HEK293 (cell line): ENCODE measurements at regions not wholly inside any gene's neighbourhood (a gene's known extent, or its start where the extent isn't known, plus 50 kb on each side); places are given as distances from the start of the nearest gene placed in this dataset.
A peak's percentile ranks its signal among the peaks of the same experiment; 100 is the strongest.

Experiments
- CTCF ChIA-PET: fragments of 350-600 bp; formaldehyde crosslinking; extraction: SDS; loops from one replicate; lab custom pipeline; 2021; ENCODE audit warnings: antibody characterized with exemption; lab: Yijun Ruan, JAX
- POLR2A ChIA-PET: fragments of 300-600 bp; formaldehyde crosslinking; extraction: SDS; loops from one replicate; lab custom pipeline; 2020; ENCODE audit warnings: antibody characterized with exemption, inconsistent platforms; lab: Yijun Ruan, JAX
- H3K27ac ChIP-seq: fragments of 200-500 bp; sonication (Bioruptor generic); 2 replicates; pipeline ENCODE4 v1.5.1; 2014; ENCODE audit warnings: low read depth, low read length, control low read depth, inconsistent platforms; ENCODE audit errors: extremely low read depth
- H3K36me3 ChIP-seq, 2 experiments: fragments of 200-500 bp in 1 of 2; sonication (Bioruptor generic) in 1 of 2; 1 replicate in 1 of 2; 2 replicates in 1 of 2; pipeline ENCODE4 v1.5.1; 2014 to 2017; ENCODE audit warnings: inconsistent platforms in 2 of 2, low read length in 2 of 2; ENCODE audit not compliant: control insufficient read depth in 2 of 2, insufficient read depth in 1 of 2
- H3K4me1 ChIP-seq: fragments of 200-500 bp; sonication (Bioruptor generic); 2 replicates; pipeline ENCODE4 v1.5.1; 2014; ENCODE audit warnings: mild to moderate bottlenecking, low read length, inconsistent platforms; ENCODE audit not compliant: control insufficient read depth, insufficient read depth
- H3K4me3 ChIP-seq: 2 replicates; pipeline ENCODE4 v1.5.1; 2011; ENCODE audit warnings: low read depth, mild to moderate bottlenecking, control low read depth, low read length, moderate library complexity
- H3K9me3 ChIP-seq: fragments of 200-500 bp; sonication (Bioruptor generic); 2 replicates; pipeline ENCODE4 v1.5.1; 2014; ENCODE audit warnings: low read depth, low read length, inconsistent platforms; ENCODE audit not compliant: control insufficient read depth, insufficient read depth
- BCL11B ChIP-seq: fragments of 450-650 bp; formaldehyde crosslinking; IDR thresholded peaks from 2 replicates; pipeline ENCODE4 v1.5.1; 2016; ENCODE audit warnings: low read depth, missing biosample characterization, missing genetic modification characterization
- GLIS1 ChIP-seq: fragments of 450-650 bp; formaldehyde crosslinking; IDR thresholded peaks from 2 replicates; pipeline ENCODE4 v1.5.1; 2016; ENCODE audit warnings: missing biosample characterization, missing genetic modification characterization
- GLIS2 ChIP-seq: fragments of 450-650 bp; formaldehyde crosslinking; IDR thresholded peaks from 2 replicates; pipeline ENCODE4 v1.5.1; 2016; ENCODE audit warnings: missing biosample characterization, missing genetic modification characterization
- KLF7 ChIP-seq: fragments of 450-650 bp; formaldehyde crosslinking; IDR thresholded peaks from 2 replicates; pipeline ENCODE4 v1.5.1; 2016; ENCODE audit warnings: missing biosample characterization, missing genetic modification characterization, borderline replicate concordance
- PRDM1 ChIP-seq: fragments of 450-650 bp; formaldehyde crosslinking; IDR thresholded peaks from 2 replicates; pipeline ENCODE4; 2016; ENCODE audit warnings: missing biosample characterization, missing genetic modification characterization
- REST ChIP-seq: fragments of 450-650 bp; formaldehyde crosslinking; IDR thresholded peaks from 2 replicates; pipeline ENCODE4 v1.5.1; 2016; ENCODE audit warnings: missing biosample characterization, missing genetic modification characterization
- SALL2 ChIP-seq: fragments of 450-650 bp; formaldehyde crosslinking; IDR thresholded peaks from 2 replicates; pipeline ENCODE4 v1.5.0; 2017; ENCODE audit warnings: missing biosample characterization, mild to moderate bottlenecking, missing genetic modification characterization, borderline replicate concordance
- SCRT1 ChIP-seq: fragments of 450-650 bp; formaldehyde crosslinking; IDR thresholded peaks from 2 replicates; pipeline ENCODE4 v1.5.1; 2016; ENCODE audit warnings: missing biosample characterization, missing genetic modification characterization, borderline replicate concordance
- TCF7L2 ChIP-seq: IDR thresholded peaks from 2 replicates; pipeline ENCODE4 v1.6.1; 2011; ENCODE audit warnings: low read depth, mild to moderate bottlenecking, inconsistent platforms, low read length, moderate library complexity, borderline replicate concordance
- ZIC2 ChIP-seq: fragments of 450-650 bp; formaldehyde crosslinking; IDR thresholded peaks from 2 replicates; pipeline ENCODE4 v1.5.1; 2016; ENCODE audit warnings: missing biosample characterization, missing genetic modification characterization
- ZNF174 ChIP-seq: fragments of 450-650 bp; formaldehyde crosslinking; IDR thresholded peaks from 2 replicates; pipeline ENCODE4 v1.5.0; 2017; ENCODE audit warnings: missing biosample characterization, mild to moderate bottlenecking, missing genetic modification characterization
- ZNF19 ChIP-seq: fragments of 450-650 bp; formaldehyde crosslinking; IDR thresholded peaks from 2 replicates; pipeline ENCODE4; 2016; ENCODE audit warnings: missing biosample characterization, missing genetic modification characterization, low read depth
- ZNF221 ChIP-seq: fragments of 450-650 bp; formaldehyde crosslinking; IDR thresholded peaks from 2 replicates; pipeline ENCODE4 v1.5.1; 2017; ENCODE audit warnings: missing biosample characterization, missing genetic modification characterization, borderline replicate concordance
- ZNF292 ChIP-seq: fragments of 450-650 bp; formaldehyde crosslinking; IDR thresholded peaks from 2 replicates; pipeline ENCODE4 v1.5.1; 2016; ENCODE audit warnings: low read depth, missing biosample characterization, missing genetic modification characterization, borderline replicate concordance
- ZNF350 ChIP-seq: fragments of 450-650 bp; formaldehyde crosslinking; IDR thresholded peaks from 2 replicates; pipeline ENCODE4 v1.5.0; 2017; ENCODE audit warnings: missing biosample characterization, mild to moderate bottlenecking, missing genetic modification characterization
- ZNF449 ChIP-seq: fragments of 450-650 bp; formaldehyde crosslinking; IDR thresholded peaks from 2 replicates; pipeline ENCODE4 v1.5.1; 2017; ENCODE audit warnings: missing biosample characterization, mild to moderate bottlenecking, missing genetic modification characterization, moderate library complexity
- ZNF529 ChIP-seq: fragments of 450-650 bp; formaldehyde crosslinking; IDR thresholded peaks from 2 replicates; pipeline ENCODE4 v1.5.1; 2017; ENCODE audit warnings: missing genetic modification characterization, missing biosample characterization; ENCODE audit not compliant: insufficient replicate concordance
- ZNF548 ChIP-seq: fragments of 450-650 bp; formaldehyde crosslinking; IDR thresholded peaks from 2 replicates; pipeline ENCODE4 v1.5.1; 2016; ENCODE audit warnings: missing biosample characterization, missing genetic modification characterization
- ZNF600 ChIP-seq: fragments of 450-650 bp; formaldehyde crosslinking; IDR thresholded peaks from 2 replicates; pipeline ENCODE4 v1.5.1; 2016; ENCODE audit warnings: missing biosample characterization, missing genetic modification characterization
- ZNF701 ChIP-seq: fragments of 450-650 bp; formaldehyde crosslinking; IDR thresholded peaks from 2 replicates; pipeline ENCODE4 v1.5.1; 2016; ENCODE audit warnings: missing biosample characterization, missing genetic modification characterization
- ZSCAN30 ChIP-seq: fragments of 450-650 bp; IDR thresholded peaks from 2 replicates; pipeline ENCODE4 v1.5.1; 2018; ENCODE audit warnings: missing biosample characterization, mild to moderate bottlenecking, missing genetic modification characterization, moderate library complexity
- ZXDB ChIP-seq: fragments of 450-650 bp; formaldehyde crosslinking; IDR thresholded peaks from 2 replicates; pipeline ENCODE4 v1.5.1; 2016; ENCODE audit warnings: missing biosample characterization, missing genetic modification characterization
- TF ChIP-seq, protein P1 (sequence below): fragments of 450-650 bp; formaldehyde crosslinking; IDR thresholded peaks from 2 replicates; pipeline ENCODE4; 2016; ENCODE audit warnings: missing biosample characterization, missing genetic modification characterization
- TF ChIP-seq, protein P2 (sequence below): fragments of 450-650 bp; formaldehyde crosslinking; IDR thresholded peaks from 2 replicates; pipeline ENCODE4 v1.5.1; 2017; ENCODE audit warnings: missing biosample characterization, missing genetic modification characterization

DNA sequence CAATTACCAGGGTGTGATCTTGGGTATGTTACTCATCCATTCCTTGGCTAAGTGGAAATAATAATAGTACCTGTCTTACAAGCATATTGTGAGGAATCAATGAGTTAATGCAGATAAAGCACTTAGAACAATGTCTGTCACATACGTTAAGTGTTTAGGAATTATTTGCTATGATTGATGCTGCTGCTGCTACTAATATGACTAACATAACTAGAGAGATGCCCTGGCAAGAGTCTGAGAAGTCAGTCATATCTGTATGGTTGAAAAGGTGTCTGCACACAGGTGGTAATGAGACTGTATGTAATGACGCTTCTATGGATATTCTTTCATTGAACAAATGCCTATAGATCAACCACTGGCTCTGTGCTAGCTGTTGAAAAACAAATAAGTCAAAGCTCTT, 100.1 kb upstream of the PCGF5 start:
- Histone ChIP-seq H3K9me3 (no peaks in the 10 kb centered on the region), H3K4me1 (no peaks in the 10 kb centered on the region), H3K36me3 (no peaks in the 10 kb centered on the region), H3K27ac (no peak overlapping the region), H3K4me3 (no peak overlapping the region)
- ChIA-PET POLR2A (interaction anchor here (0.6 kb wide), 1 partner anchor 58 kb away, joined by 3 read pairs; no protein-coding TSS in a partner anchor), CTCF (no interaction called here)
- TF ChIP-seq BCL11B (tag by site-specific recombination) (no peak), PRDM1 (no peak), ZXDB (tag by site-specific recombination) (no peak), SALL2 (tag by site-specific recombination) (no peak), SCRT1 (tag by site-specific recombination) (no peak), ZNF174 (no peak), ZNF548 (tag by site-specific recombination) (no peak), ZNF449 (tag by site-specific recombination) (no peak), ZNF292 (tag by site-specific recombination) (no peak), KLF7 (tag by site-specific recombination) (no peak), ZSCAN30 (tag by site-specific recombination) (no peak), ZNF529 (no peak), GLIS1 (tag by site-specific recombination) (no peak), ZNF701 (tag by site-specific recombination) (no peak), GLIS2 (tag by site-specific recombination) (no peak), ZNF19 (no peak), ZNF350 (tag by site-specific recombination) (no peak), REST (tag by site-specific recombination) (no peak)
- TF ChIP-seq, protein P1, sequence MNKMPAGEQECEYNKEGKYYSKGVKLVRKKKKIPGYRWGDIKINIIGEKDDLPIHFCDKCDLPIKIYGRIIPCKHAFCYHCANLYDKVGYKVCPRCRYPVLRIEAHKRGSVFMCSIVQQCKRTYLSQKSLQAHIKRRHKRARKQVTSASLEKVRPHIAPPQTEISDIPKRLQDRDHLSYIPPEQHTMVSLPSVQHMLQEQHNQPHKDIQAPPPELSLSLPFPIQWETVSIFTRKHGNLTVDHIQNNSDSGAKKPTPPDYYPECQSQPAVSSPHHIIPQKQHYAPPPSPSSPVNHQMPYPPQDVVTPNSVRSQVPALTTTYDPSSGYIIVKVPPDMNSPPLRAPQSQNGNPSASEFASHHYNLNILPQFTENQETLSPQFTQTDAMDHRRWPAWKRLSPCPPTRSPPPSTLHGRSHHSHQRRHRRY (tag by site-specific recombination): no peak

GRCh38 chr10:91123261-91123660, 97.2 kb upstream of the PCGF5 start:
- ChIA-PET CTCF (no interaction called here), POLR2A (no interaction called here)
- Histone ChIP-seq H3K4me1 (no peaks in the 10 kb centered on the region), H3K27ac (no peak overlapping the region), H3K4me3 (no peak overlapping the region), H3K36me3 (no peaks in the 10 kb centered on the region), H3K9me3 (no peaks in the 10 kb centered on the region)
- TF ChIP-seq SALL2 (tag by site-specific recombination) (no peak), KLF7 (tag by site-specific recombination) (no peak), TCF7L2 (no peak), ZNF221 (tag by site-specific recombination) (no peak), ZNF600 (tag by site-specific recombination) (no peak), ZNF529 (no peak), ZIC2 (tag by site-specific recombination) (no peak)
- TF ChIP-seq, protein P2, sequence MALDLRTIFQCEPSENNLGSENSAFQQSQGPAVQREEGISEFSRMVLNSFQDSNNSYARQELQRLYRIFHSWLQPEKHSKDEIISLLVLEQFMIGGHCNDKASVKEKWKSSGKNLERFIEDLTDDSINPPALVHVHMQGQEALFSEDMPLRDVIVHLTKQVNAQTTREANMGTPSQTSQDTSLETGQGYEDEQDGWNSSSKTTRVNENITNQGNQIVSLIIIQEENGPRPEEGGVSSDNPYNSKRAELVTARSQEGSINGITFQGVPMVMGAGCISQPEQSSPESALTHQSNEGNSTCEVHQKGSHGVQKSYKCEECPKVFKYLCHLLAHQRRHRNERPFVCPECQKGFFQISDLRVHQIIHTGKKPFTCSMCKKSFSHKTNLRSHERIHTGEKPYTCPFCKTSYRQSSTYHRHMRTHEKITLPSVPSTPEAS: peak; percentile 74
